GM23248 (cell line): ENCODE measurements at regions not wholly inside any gene's neighbourhood (a gene's known extent, or its start where the extent isn't known, plus 50 kb on each side); places are given as distances from the start of the nearest gene placed in this dataset.
A peak's percentile ranks its signal among the peaks of the same experiment; 100 is the strongest.
"Not testable (repeated sequence)": the region's sequence is repeated elsewhere in the genome, so short reads cannot be mapped to it uniquely, and the experiment has no call there.

Source experiments
- DNase-seq: peaks from one replicate; pipeline ENCODE4 v3.0.0-alpha.2; 2015
- H2AFZ ChIP-seq: fragments of 200-600 bp; sonication (generic); 2 replicates; pipeline ENCODE4 v1.6.1; 2016; ENCODE audit warnings: antibody characterized with exemption
- H3F3A ChIP-seq: fragments of 200-600 bp; sonication (generic); 2 replicates; pipeline ENCODE4 v1.6.1; 2016; ENCODE audit warnings: mild to moderate bottlenecking, antibody characterized with exemption, mixed run types; ENCODE audit not compliant: insufficient read depth
- H3K27ac ChIP-seq: fragments of 200-600 bp; sonication (generic); 2 replicates; pipeline ENCODE4 v1.5.1; 2016; ENCODE audit warnings: mild to moderate bottlenecking
- H3K27me3 ChIP-seq: fragments of 200-600 bp; sonication (generic); replicated peaks from 2 replicates; pipeline ENCODE4 v1.6.1; 2016; ENCODE audit warnings: mild to moderate bottlenecking; ENCODE audit not compliant: insufficient read depth
- H3K36me3 ChIP-seq: fragments of 200-600 bp; sonication (generic); 2 replicates; pipeline ENCODE4 v1.6.1; 2016; ENCODE audit warnings: low read depth, mild to moderate bottlenecking
- H3K4me1 ChIP-seq: fragments of 200-600 bp; sonication (generic); 2 replicates; pipeline ENCODE4 v1.6.1; 2016; ENCODE audit warnings: mild to moderate bottlenecking; ENCODE audit not compliant: insufficient read depth
- H3K4me2 ChIP-seq: fragments of 200-600 bp; sonication (generic); one replicate; pipeline ENCODE4 v1.6.1; 2016; ENCODE audit warnings: mild to moderate bottlenecking; ENCODE audit not compliant: unreplicated experiment
- H3K4me3 ChIP-seq: fragments of 200-600 bp; sonication (generic); 2 replicates; pipeline ENCODE4 v1.5.1; 2016; ENCODE audit warnings: mild to moderate bottlenecking
- H3K79me2 ChIP-seq: fragments of 200-600 bp; sonication (generic); 2 replicates; pipeline ENCODE4 v1.6.1; 2016; ENCODE audit warnings: mild to moderate bottlenecking; ENCODE audit not compliant: insufficient read depth
- H3K9ac ChIP-seq: fragments of 200-600 bp; sonication (generic); 2 replicates; pipeline ENCODE4 v1.6.1; 2016; ENCODE audit warnings: mild to moderate bottlenecking
- H3K9me2 ChIP-seq: fragments of 200-600 bp; sonication (generic); 2 replicates; pipeline ENCODE4 v1.6.1; 2016; ENCODE audit warnings: mixed run types, mild to moderate bottlenecking, moderate library complexity; ENCODE audit not compliant: insufficient read depth
- H3K9me3 ChIP-seq: fragments of 200-600 bp; sonication (generic); one replicate; pipeline ENCODE4 v1.6.1; 2017; ENCODE audit warnings: low read depth
- H4K20me1 ChIP-seq: fragments of 200-600 bp; sonication (generic); 2 replicates; pipeline ENCODE4 v1.6.0; 2016; ENCODE audit not compliant: insufficient read depth
- EZH2 ChIP-seq: fragments of 200-600 bp; sonication (generic); IDR thresholded peaks from 2 replicates; pipeline ENCODE4 v1.6.1; 2018; ENCODE audit warnings: antibody characterized with exemption, mild to moderate bottlenecking; ENCODE audit not compliant: insufficient read depth, poor library complexity, severe bottlenecking
- EZH2phosphoT487 ChIP-seq: fragments of 200-600 bp; sonication (generic); IDR thresholded peaks from 2 replicates; pipeline ENCODE4 v1.6.1; 2018; ENCODE audit warnings: antibody characterized with exemption, moderate library complexity, mild to moderate bottlenecking, low read depth; ENCODE audit not compliant: insufficient read depth
- WGBS, 2 experiments: methylation state at CpG; one replicate each; pipeline ENCODE4 v1.1.6; 2015 to 2017; ENCODE audit warnings: low lambda C conversion rate in 2 of 2, low coverage in 1 of 2; ENCODE audit errors: missing lambda C conversion rate in 2 of 2; 5-methylcytosine and 5-hydroxymethylcytosine counted together
- in situ Hi-C: fragments of 300-500 bp; cut with MboI; formaldehyde crosslinking; loops from 2 replicates; pipeline ENCODE4 v1.15.0; 2020

GRCh38 chr3:74904646-74905045 is 290.2 kb upstream of the CNTN3 start:
- Histone ChIP-seq H3K36me3 (no peaks in the 10 kb centered on the region), H3K9ac (no peak overlapping the region), H3K9me2 (no peaks in the 10 kb centered on the region), H3F3A (no peaks in the 10 kb centered on the region), H3K4me3 (no peak overlapping the region), H3K79me2 (no peaks in the 10 kb centered on the region), H3K9me3 (no peaks in the 10 kb centered on the region), H3K27ac (no peak overlapping the region), H3K4me2 (no peak overlapping the region), H2AFZ (no peak overlapping the region), H3K27me3 (no peaks in the 10 kb centered on the region), H3K4me1 (no peaks in the 10 kb centered on the region), H4K20me1 (no peaks in the 10 kb centered on the region)
- TF ChIP-seq EZH2: no peak
- no peak for TF ChIP-seq EZH2phosphoT487
- DNase-seq: no peak
- in situ Hi-C loops: no loop called here
- 72 to 74% methylated on average over 2 of the region's 2 CpGs for WGBS, 2 experiments

- not testable (repeated sequence) for H3K4me1 ChIP-seq, H3F3A ChIP-seq, H3K36me3 ChIP-seq, DNase-seq, H3K27ac ChIP-seq, H3K9me2 ChIP-seq, H4K20me1 ChIP-seq, H3K9me3 ChIP-seq, H3K4me3 ChIP-seq, H2AFZ ChIP-seq, H3K79me2 ChIP-seq, H3K9ac ChIP-seq, H3K4me2 ChIP-seq, H3K27me3 ChIP-seq
- WGBS, 2 experiments: 81 to 92% methylated on average over 31 to 43 of the region's 45 CpGs
- in situ Hi-C loops: loop anchor here (25.0 kb wide), 1 partner anchor 538 kb away; no protein-coding TSS in a partner anchor
These were observed 285.5 kb upstream of the CNTN3 start for GRCh38 chr3:74899796-74900516.

- Histone ChIP-seq H3K36me3 (no peaks in the 10 kb centered on the region), H3K9me2 (no peaks in the 10 kb centered on the region), H3K79me2 (no peaks in the 10 kb centered on the region), H3F3A (no peaks in the 10 kb centered on the region), H3K9me3 (no peaks in the 10 kb centered on the region), H2AFZ (no peak overlapping the region), H3K9ac (no peak overlapping the region), H3K4me2 (no peak overlapping the region), H4K20me1 (no peaks in the 10 kb centered on the region), H3K4me1 (no peaks in the 10 kb centered on the region), H3K4me3 (no peak overlapping the region), H3K27ac (no peak overlapping the region), H3K27me3 (no peaks in the 10 kb centered on the region)
- 43 to 47% methylated on average over 2 of the region's 2 CpGs for WGBS, 2 experiments
- peak; percentile 44 for DNase-seq
- TF ChIP-seq EZH2 (no peak), EZH2phosphoT487 (no peak)
- in situ Hi-C loops: loop anchor here (25.0 kb wide), 1 partner anchor 535 kb away; no protein-coding TSS in a partner anchor
These were observed 282.5 kb upstream of the CNTN3 start for GRCh38 chr3:74897006-74897405.

GRCh38 chr3:74891312-74891711 is 276.9 kb upstream of the CNTN3 start:
- Histone ChIP-seq H3F3A (no peaks in the 10 kb centered on the region), H3K27me3 (no peaks in the 10 kb centered on the region), H4K20me1 (no peaks in the 10 kb centered on the region), H3K27ac (no peak overlapping the region), H3K9me2 (no peaks in the 10 kb centered on the region), H3K79me2 (no peaks in the 10 kb centered on the region), H3K9ac (no peak overlapping the region), H3K4me3 (no peak overlapping the region), H3K4me1 (no peaks in the 10 kb centered on the region), H3K4me2 (no peak overlapping the region), H3K9me3 (no peaks in the 10 kb centered on the region), H2AFZ (no peak overlapping the region), H3K36me3 (no peaks in the 10 kb centered on the region)
- WGBS, 2 experiments: 70 to 72% methylated on average over 6 of the region's 6 CpGs
- in situ Hi-C loops: loop anchor here (25.0 kb wide), 1 partner anchor 529 kb away; no protein-coding TSS in a partner anchor
- no peak for TF ChIP-seq EZH2
- no peak for TF ChIP-seq EZH2phosphoT487
- no peak for DNase-seq
